Peyer's patch (tissue), 4 donors: ENCODE measurements at regions not wholly inside any gene's neighbourhood (a gene's known extent, or its start where the extent isn't known, plus 50 kb on each side); places are given as distances from the start of the nearest gene placed in this dataset.

Experiments used
- DNase-seq, 3 donors: peaks; one replicate each; pipeline ENCODE4 v3.0.0-alpha.2; 2017 to 2019
- H3K27ac ChIP-seq, 4 donors: fragments of 200-600 bp; sonication (generic); one replicate each; pipeline ENCODE4 v1.5.1; 2016 to 2019
- H3K27me3 ChIP-seq, 2 donors: fragments of 200-600 bp; sonication (generic); one replicate each; pipeline ENCODE4 v1.5.1; 2019
- H3K36me3 ChIP-seq, 3 donors: fragments of 200-600 bp; sonication (generic); one replicate each; pipeline ENCODE4 v1.5.1; 2016 to 2019
- H3K4me1 ChIP-seq, 4 donors: fragments of 200-600 bp; sonication (generic); one replicate each; pipeline ENCODE4 v1.5.1; 2016 to 2019
- H3K4me3 ChIP-seq, 4 donors: fragments of 200-600 bp; sonication (generic); 1 replicate in 3 of 4; 2 replicates in 1 of 4; pipeline ENCODE4 v1.5.1; 2016 to 2019; ENCODE audit warnings: mild to moderate bottlenecking in 1 of 4
- H3K9me3 ChIP-seq, 4 donors: fragments of 200-600 bp; sonication (generic); one replicate each; pipeline ENCODE4 v1.5.1; 2016 to 2019; ENCODE audit warnings: mild to moderate bottlenecking in 1 of 4
- POLR2A ChIP-seq, 2 donors: fragments of 450-650 bp; IDR thresholded peaks; one replicate each; pipeline ENCODE4 v1.5.1; 2017; ENCODE audit warnings: antibody characterized with exemption in 2 of 2, mild to moderate bottlenecking in 2 of 2, moderate library complexity in 2 of 2
- TF ChIP-seq, protein P1 (sequence below), 6 experiments: fragments of 450-650 bp in 4 of 6; fragments of 200-600 bp in 2 of 6; sonication (generic) in 1 of 6; IDR thresholded peaks; one replicate each; pipeline ENCODE4 v1.5.1; 2017 to 2019; ENCODE audit warnings: antibody characterized with exemption in 6 of 6, mild to moderate bottlenecking in 3 of 6, moderate library complexity in 1 of 6

DNA sequence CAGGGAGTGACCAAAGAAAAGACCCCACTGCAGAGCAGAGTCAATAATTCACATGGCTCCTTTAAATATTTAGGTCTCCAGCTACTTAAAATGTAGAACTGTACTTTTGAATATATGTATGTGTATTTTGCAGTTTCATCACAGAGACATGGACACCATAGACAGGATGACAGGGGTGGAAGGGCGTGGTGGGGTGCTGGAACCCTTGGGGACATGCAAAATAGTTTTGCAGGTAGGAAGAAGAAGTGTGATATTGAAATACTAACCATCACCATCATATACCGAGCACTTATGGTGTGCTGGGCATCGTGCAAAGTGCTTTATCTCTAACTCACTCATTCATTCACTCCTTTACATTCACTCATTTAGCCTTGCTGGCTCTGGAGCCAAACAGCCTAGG is 72.5 kb upstream of the IGSF21 start:
- DNase-seq, result no peak
- Histone ChIP-seq H3K27ac (no peak overlapping the region), H3K4me1 (no peaks in the 10 kb centered on the region), H3K27me3 (no peaks in the 10 kb centered on the region), H3K4me3 (no peak overlapping the region), H3K36me3 (no peaks in the 10 kb centered on the region), H3K9me3 (no peaks in the 10 kb centered on the region)
- TF ChIP-seq, protein P1, sequence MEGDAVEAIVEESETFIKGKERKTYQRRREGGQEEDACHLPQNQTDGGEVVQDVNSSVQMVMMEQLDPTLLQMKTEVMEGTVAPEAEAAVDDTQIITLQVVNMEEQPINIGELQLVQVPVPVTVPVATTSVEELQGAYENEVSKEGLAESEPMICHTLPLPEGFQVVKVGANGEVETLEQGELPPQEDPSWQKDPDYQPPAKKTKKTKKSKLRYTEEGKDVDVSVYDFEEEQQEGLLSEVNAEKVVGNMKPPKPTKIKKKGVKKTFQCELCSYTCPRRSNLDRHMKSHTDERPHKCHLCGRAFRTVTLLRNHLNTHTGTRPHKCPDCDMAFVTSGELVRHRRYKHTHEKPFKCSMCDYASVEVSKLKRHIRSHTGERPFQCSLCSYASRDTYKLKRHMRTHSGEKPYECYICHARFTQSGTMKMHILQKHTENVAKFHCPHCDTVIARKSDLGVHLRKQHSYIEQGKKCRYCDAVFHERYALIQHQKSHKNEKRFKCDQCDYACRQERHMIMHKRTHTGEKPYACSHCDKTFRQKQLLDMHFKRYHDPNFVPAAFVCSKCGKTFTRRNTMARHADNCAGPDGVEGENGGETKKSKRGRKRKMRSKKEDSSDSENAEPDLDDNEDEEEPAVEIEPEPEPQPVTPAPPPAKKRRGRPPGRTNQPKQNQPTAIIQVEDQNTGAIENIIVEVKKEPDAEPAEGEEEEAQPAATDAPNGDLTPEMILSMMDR (IDR thresholded peaks at IDR 0.05), result no peak
- TF ChIP-seq POLR2A (IDR thresholded peaks at IDR 0.05), result no peak

DNA sequence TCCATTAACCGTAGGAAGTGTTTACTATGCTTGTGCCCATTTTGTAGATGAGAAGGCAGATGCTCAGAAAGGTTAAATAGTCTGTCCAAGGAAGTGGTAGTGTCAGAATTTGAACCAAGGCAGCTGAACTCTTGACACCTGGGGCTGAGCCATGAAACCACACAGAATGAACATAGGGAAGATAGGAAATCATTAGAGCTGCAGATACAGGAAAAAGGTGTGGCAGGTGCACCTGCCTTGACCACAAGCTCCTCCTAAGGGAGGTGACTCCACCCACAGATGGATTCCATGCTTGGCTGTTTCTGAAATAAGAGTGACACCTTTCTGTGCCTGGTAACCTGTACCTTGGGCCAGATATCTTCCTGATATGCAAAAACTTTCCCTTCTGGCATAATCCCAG is 69.9 kb upstream of the IGSF21 start:
- no peaks in the 10 kb centered on the region for H3K27me3 ChIP-seq
- peaks cover 0 to 5% (median 0%) of the 10 kb centered on the region in 4 donors for H3K4me1 ChIP-seq
- TF ChIP-seq, protein P1 (IDR thresholded peaks at IDR 0.05), result no peak
- TF ChIP-seq POLR2A (IDR thresholded peaks at IDR 0.05), result no peak
- H3K27ac ChIP-seq, result no peak overlapping the region
- DNase-seq, result peak in 2 of 3 donors; percentile 60 to 72
- H3K9me3 ChIP-seq, result no peaks in the 10 kb centered on the region
- H3K36me3 ChIP-seq, result no peaks in the 10 kb centered on the region
- no peak overlapping the region for H3K4me3 ChIP-seq

DNA sequence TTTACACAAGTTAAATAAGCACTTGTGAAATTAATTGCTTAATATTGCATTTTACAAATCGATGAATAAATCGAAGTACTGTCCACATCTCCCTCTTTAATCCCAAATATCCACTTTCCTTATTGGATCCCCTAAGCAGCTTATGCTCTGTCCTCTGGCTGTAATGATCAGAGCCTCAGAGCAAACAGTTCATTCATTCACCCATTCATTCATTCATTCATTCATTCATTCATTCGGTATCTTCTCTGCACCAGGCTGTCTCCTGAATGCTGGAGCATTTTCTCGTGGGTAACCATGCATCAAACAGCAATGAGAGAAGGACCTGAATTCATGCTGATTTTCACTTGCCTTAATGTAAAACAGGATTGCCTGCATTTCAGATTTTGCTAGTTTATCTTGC is 69.5 kb upstream of the IGSF21 start:
- Histone ChIP-seq H3K27me3 (no peaks in the 10 kb centered on the region), H3K4me3 (no peak overlapping the region), H3K36me3 (no peaks in the 10 kb centered on the region), H3K27ac (no peak overlapping the region), H3K4me1 (peaks cover 0 to 5% (median 0%) of the 10 kb centered on the region in 4 donors), H3K9me3 (no peaks in the 10 kb centered on the region)
- no peak for DNase-seq
- TF ChIP-seq POLR2A (IDR thresholded peaks at IDR 0.05), result no peak
- TF ChIP-seq, protein P1 (IDR thresholded peaks at IDR 0.05), result no peak

DNA sequence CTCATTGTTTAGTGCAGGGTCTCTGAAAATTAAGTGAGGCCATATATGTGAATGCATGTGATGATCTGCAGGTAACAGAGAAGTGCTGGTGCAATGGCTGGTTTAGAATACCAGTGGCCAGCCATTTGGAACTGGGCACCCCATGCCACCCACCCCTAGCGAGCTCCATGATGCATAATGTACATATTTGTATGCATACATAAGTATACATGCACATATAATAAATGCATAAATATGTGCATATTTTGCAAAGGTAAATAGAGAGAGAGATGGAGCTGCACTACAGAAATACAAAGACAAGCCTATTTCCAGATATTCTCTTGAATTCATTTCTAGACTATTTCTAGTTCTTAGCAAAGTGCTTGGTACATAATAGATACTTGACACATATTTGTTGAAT is 68.5 kb upstream of the IGSF21 start:
- no peak for DNase-seq
- H3K36me3 ChIP-seq, result no peaks in the 10 kb centered on the region
- TF ChIP-seq, protein P1 (IDR thresholded peaks at IDR 0.05), result no peak
- no peak for TF ChIP-seq POLR2A (IDR thresholded peaks at IDR 0.05)
- H3K4me3 ChIP-seq, result no peak overlapping the region
- H3K4me1 ChIP-seq, result peaks cover 0 to 5% (median 0%) of the 10 kb centered on the region in 4 donors
- H3K27ac ChIP-seq, result no peak overlapping the region
- H3K27me3 ChIP-seq, result no peaks in the 10 kb centered on the region
- no peaks in the 10 kb centered on the region for H3K9me3 ChIP-seq

DNA sequence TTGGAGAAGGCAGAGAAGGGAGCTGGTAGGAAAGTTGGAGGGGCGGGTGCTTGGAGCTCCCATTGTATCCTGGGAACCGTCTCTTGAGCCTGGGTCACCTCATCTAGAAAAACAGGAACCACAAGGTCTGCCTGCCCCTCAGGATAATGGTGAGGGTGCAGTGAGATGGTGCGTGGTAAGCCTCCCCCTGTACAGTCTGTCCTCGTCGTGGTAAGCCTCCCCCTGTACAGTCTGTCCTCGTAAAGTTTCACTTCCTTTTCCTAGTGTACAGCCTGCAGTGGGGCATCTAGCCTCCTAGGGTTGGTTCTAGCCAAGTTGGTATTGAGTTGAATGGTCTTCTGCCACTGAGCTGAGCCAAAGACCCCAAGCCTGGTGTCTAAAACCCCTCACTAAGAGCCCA is 66.5 kb upstream of the IGSF21 start:
- Histone ChIP-seq H3K36me3 (no peaks in the 10 kb centered on the region), H3K27ac (peak overlapping the region in 1 of 4 donors; percentile 25), H3K4me3 (no peak overlapping the region), H3K9me3 (no peaks in the 10 kb centered on the region), H3K27me3 (no peaks in the 10 kb centered on the region), H3K4me1 (peaks cover 0 to 5% (median 0%) of the 10 kb centered on the region in 4 donors)
- TF ChIP-seq POLR2A (IDR thresholded peaks at IDR 0.05), result no peak
- TF ChIP-seq, protein P1 (IDR thresholded peaks at IDR 0.05), result no peak
- peak in 2 of 3 donors; percentile 59 to 80 for DNase-seq
